Activated naive CD4-positive, alpha-beta T cell treated with anti-CD3 and anti-CD28 coated beads, Interleukin-2, amount 10 ng/mL, durations not matched to agents 7 days and 5 days (primary cell): ENCODE measurements at regions not wholly inside any gene's neighbourhood (a gene's known extent, or its start where the extent isn't known, plus 50 kb on each side); places are given as distances from the start of the nearest gene placed in this dataset.
"Not testable (repeated sequence)": the region's sequence is repeated elsewhere in the genome, so short reads cannot be mapped to it uniquely, and the experiment has no call there.

Experiments used
- CTCF ChIA-PET: fragments of 350-600 bp; sonication (Branson Sonifier 250); formaldehyde crosslinking; loops from one replicate; lab custom pipeline; 2021; ENCODE audit warnings: antibody characterized with exemption; lab: Charles Lee
- DNase-seq: peaks from one replicate; pipeline ENCODE4 v3.0.0-alpha.2; 2020
- H3K27ac Mint-ChIP-seq: one replicate; pipeline ENCODE4 v1.8.0; 2021; ENCODE audit warnings: mild to moderate bottlenecking, moderate library complexity, mixed read lengths
- H3K27me3 Mint-ChIP-seq: one replicate; pipeline ENCODE4 v1.8.0; 2021; ENCODE audit warnings: mild to moderate bottlenecking, mixed read lengths
- H3K36me3 Mint-ChIP-seq: one replicate; pipeline ENCODE4 v1.8.0; 2021; ENCODE audit warnings: mixed read lengths
- H3K4me1 Mint-ChIP-seq: one replicate; pipeline ENCODE4 v1.8.0; 2021; ENCODE audit warnings: mixed read lengths
- H3K4me3 Mint-ChIP-seq: one replicate; pipeline ENCODE4 v1.8.0; 2021; ENCODE audit warnings: mild to moderate bottlenecking, moderate library complexity, mixed read lengths
- H3K9me3 Mint-ChIP-seq: one replicate; pipeline ENCODE4 v1.8.0; 2021; ENCODE audit warnings: mixed read lengths

GRCh38 chr13:80835902-80836301 lies 495.0 kb upstream of the SPRY2 start:
- Mint-ChIP-seq H3K4me3 (no peak overlapping the region), H3K4me1 (no peaks in the 10 kb centered on the region), H3K36me3 (no peaks in the 10 kb centered on the region), H3K27me3 (no peaks in the 10 kb centered on the region), H3K27ac (no peak overlapping the region), H3K9me3 (peaks cover 17% of the 10 kb centered on the region)
- DNase-seq, result no peak
- CTCF ChIA-PET, result no interaction called here

DNA sequence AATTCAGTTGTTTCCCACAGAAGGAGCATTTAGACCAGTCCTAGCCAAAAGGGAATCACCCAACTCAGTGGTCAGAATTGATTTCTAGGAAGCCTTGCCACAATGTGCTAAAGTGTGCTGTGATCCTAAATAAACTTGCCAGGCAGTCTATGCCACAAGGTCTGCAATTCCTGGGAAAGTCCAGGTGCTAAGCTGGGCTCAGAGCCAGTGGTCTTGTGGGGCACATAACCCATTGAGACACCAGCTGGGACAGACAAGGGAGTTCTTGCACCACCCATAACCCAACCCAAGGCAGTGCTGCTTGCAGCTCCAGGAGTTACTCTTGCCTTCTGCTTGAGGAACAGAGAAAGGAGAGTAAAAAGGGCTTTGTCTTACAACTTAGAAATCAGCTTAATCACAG lies 489.5 kb upstream of the SPRY2 start:
- peaks cover 30% of the 10 kb centered on the region for H3K9me3 Mint-ChIP-seq

DNA sequence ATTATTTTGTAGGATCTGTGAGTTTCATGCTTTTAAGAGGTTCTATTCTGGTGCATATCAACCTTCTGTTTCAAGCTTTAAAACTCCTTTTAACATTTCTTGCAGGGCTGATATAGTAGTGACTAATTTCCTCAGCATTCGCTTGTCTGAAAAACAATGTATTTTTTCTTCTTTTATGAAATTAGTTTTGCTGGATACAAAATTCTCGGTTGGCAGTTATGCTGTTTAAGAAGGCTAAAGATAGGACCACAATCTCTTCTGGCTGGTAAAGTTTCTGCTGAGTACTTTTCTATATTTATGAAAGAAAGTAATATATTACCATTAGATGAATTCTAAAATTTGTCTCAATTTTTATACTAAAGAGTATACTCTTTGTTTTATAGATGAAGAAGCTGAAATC lies 487.8 kb upstream of the SPRY2 start:
- Mint-ChIP-seq H3K36me3 (no peaks in the 10 kb centered on the region), H3K4me1 (no peaks in the 10 kb centered on the region), H3K9me3 (peaks cover 26% of the 10 kb centered on the region), H3K4me3 (no peak overlapping the region), H3K27me3 (no peaks in the 10 kb centered on the region), H3K27ac (no peak overlapping the region)
- DNase-seq, result no peak
- CTCF ChIA-PET, result no interaction called here

More for the DNA sequence above, 489.5 kb upstream of the SPRY2 start:
- Mint-ChIP-seq H3K27ac (no peak overlapping the region), H3K4me1 (no peaks in the 10 kb centered on the region), H3K4me3 (no peak overlapping the region), H3K36me3 (no peaks in the 10 kb centered on the region), H3K27me3 (no peaks in the 10 kb centered on the region)
- CTCF ChIA-PET, result no interaction called here
- DNase-seq, result no peak

DNA sequence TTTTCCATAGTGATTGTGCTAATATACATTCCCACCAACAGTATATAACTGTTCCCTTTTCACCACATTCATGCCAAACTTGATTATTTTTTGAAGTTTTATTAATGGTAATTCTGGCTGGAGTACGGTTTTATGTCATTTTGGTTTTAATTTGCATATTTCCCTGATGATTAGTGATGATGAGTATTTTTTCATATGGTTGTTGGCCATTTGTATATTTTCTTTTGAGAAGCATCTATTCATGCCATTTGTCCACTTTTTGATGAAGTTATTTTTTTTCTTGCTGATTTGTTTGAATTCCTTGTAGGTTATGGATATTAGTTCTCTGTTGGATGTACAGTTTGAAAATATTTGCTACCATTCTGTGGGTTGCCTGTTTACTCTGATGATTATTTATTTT lies 484.4 kb upstream of the SPRY2 start:
- H3K4me1 Mint-ChIP-seq, result no peaks in the 10 kb centered on the region
- no peaks in the 10 kb centered on the region for H3K27me3 Mint-ChIP-seq
- H3K9me3 Mint-ChIP-seq, result peaks cover 18% of the 10 kb centered on the region
- CTCF ChIA-PET, result no interaction called here
- no peak for DNase-seq
- no peak overlapping the region for H3K4me3 Mint-ChIP-seq
- H3K36me3 Mint-ChIP-seq, result no peaks in the 10 kb centered on the region
- no peak overlapping the region for H3K27ac Mint-ChIP-seq

DNA sequence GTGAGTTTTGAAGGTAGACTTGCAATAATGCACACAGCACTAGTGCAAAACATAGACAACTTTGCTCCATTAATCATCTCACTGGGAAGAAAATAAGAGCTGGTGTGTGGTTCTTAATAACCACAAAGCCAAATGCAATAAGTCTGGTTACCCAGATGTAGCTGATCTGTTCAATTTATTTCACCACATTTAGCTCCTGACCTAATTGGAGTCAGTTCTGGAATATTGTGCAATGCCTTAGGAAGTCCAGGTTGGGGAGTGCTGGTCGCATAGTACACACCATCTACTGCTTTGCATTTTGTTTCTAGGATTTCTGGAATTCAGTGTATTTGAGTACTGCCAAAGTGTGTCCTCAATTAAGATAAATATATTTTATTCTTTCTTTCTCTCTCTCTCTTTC lies 483.3 kb upstream of the SPRY2 start:
- Mint-ChIP-seq H3K36me3 (no peaks in the 10 kb centered on the region), H3K9me3 (peaks cover 14% of the 10 kb centered on the region), H3K27ac (no peak overlapping the region), H3K4me3 (no peak overlapping the region), H3K27me3 (no peaks in the 10 kb centered on the region), H3K4me1 (no peaks in the 10 kb centered on the region)
- CTCF ChIA-PET, result no interaction called here
- DNase-seq, result no peak

- no peaks in the 10 kb centered on the region for H3K4me1 Mint-ChIP-seq
- DNase-seq, result no peak
- peaks cover 13% of the 10 kb centered on the region for H3K9me3 Mint-ChIP-seq
- CTCF ChIA-PET, result no interaction called here
- H3K27me3 Mint-ChIP-seq, result no peaks in the 10 kb centered on the region
- H3K36me3 Mint-ChIP-seq, result no peaks in the 10 kb centered on the region
- no peak overlapping the region for H3K27ac Mint-ChIP-seq
- H3K4me3 Mint-ChIP-seq, result no peak overlapping the region
These were observed 482.5 kb upstream of the SPRY2 start for GRCh38 chr13:80823472-80823871.

GRCh38 chr13:80821466-80821865 lies 480.5 kb upstream of the SPRY2 start:
- no peaks in the 10 kb centered on the region for H3K36me3 Mint-ChIP-seq
- no peaks in the 10 kb centered on the region for H3K4me1 Mint-ChIP-seq
- H3K4me3 Mint-ChIP-seq, result no peak overlapping the region
- no peaks in the 10 kb centered on the region for H3K27me3 Mint-ChIP-seq
- no peak for DNase-seq
- CTCF ChIA-PET, result no interaction called here
- H3K27ac Mint-ChIP-seq, result no peak overlapping the region
- H3K9me3 Mint-ChIP-seq, result peaks cover 5% of the 10 kb centered on the region

GRCh38 chr13:80817979-80818378 lies 477.1 kb upstream of the SPRY2 start:
- DNase-seq, result no peak
- H3K9me3 Mint-ChIP-seq, result no peaks in the 10 kb centered on the region
- H3K36me3 Mint-ChIP-seq, result no peaks in the 10 kb centered on the region
- no peaks in the 10 kb centered on the region for H3K27me3 Mint-ChIP-seq
- H3K4me1 Mint-ChIP-seq, result no peaks in the 10 kb centered on the region
- H3K4me3 Mint-ChIP-seq, result no peak overlapping the region
- H3K27ac Mint-ChIP-seq, result no peak overlapping the region
- CTCF ChIA-PET, result no interaction called here

DNA sequence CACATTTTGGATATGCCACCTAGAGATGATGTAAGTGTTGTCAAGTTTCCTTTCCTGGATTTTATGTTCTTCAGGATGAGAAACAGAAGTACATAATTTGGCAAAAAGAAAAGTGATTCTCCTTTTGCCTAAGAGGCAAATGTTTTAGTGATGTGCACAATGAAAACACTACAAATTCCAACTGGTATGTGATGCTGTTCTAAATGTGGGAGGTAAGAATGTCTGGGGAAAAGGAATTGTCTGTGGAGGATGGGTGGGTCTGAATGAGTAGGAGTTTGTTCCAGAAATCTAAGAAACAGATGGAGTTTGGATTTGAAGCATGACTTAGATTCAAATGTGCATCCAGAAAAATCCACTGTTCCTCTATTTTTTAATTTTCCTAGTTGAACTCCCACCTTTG lies 473.6 kb upstream of the SPRY2 start:
- CTCF ChIA-PET, result no interaction called here
- no peak overlapping the region for H3K4me3 Mint-ChIP-seq
- no peak for DNase-seq
- no peak overlapping the region for H3K27ac Mint-ChIP-seq
- peaks cover 4% of the 10 kb centered on the region for H3K9me3 Mint-ChIP-seq
- H3K4me1 Mint-ChIP-seq, result no peaks in the 10 kb centered on the region
- no peaks in the 10 kb centered on the region for H3K36me3 Mint-ChIP-seq
- H3K27me3 Mint-ChIP-seq, result no peaks in the 10 kb centered on the region

GRCh38 chr13:80810294-80810693 lies 469.4 kb upstream of the SPRY2 start:
- CTCF ChIA-PET, H3K4me1 Mint-ChIP-seq, H3K9me3 Mint-ChIP-seq, H3K36me3 Mint-ChIP-seq, DNase-seq, H3K4me3 Mint-ChIP-seq, H3K27ac Mint-ChIP-seq, H3K27me3 Mint-ChIP-seq: not testable (repeated sequence)

- Mint-ChIP-seq H3K4me3 (no peak overlapping the region), H3K36me3 (no peaks in the 10 kb centered on the region), H3K27ac (no peak overlapping the region), H3K4me1 (no peaks in the 10 kb centered on the region), H3K27me3 (no peaks in the 10 kb centered on the region), H3K9me3 (peaks cover 2% of the 10 kb centered on the region)
- CTCF ChIA-PET, result no interaction called here
- DNase-seq, result no peak
These were observed 462.0 kb upstream of the SPRY2 start for GRCh38 chr13:80802946-80803345.

- Mint-ChIP-seq H3K27ac (no peak overlapping the region), H3K27me3 (no peaks in the 10 kb centered on the region), H3K9me3 (peaks cover 4% of the 10 kb centered on the region), H3K4me1 (no peaks in the 10 kb centered on the region), H3K36me3 (no peaks in the 10 kb centered on the region), H3K4me3 (no peak overlapping the region)
- DNase-seq, result no peak
- CTCF ChIA-PET, result no interaction called here
These were observed 457.7 kb upstream of the SPRY2 start for GRCh38 chr13:80798576-80799133.

GRCh38 chr13:80787604-80788003 lies 446.7 kb upstream of the SPRY2 start:
- no peaks in the 10 kb centered on the region for H3K27me3 Mint-ChIP-seq
- CTCF ChIA-PET, result no interaction called here
- no peak overlapping the region for H3K4me3 Mint-ChIP-seq
- no peak overlapping the region for H3K27ac Mint-ChIP-seq
- no peaks in the 10 kb centered on the region for H3K4me1 Mint-ChIP-seq
- H3K36me3 Mint-ChIP-seq, result no peaks in the 10 kb centered on the region
- no peak for DNase-seq
- peaks cover 3% of the 10 kb centered on the region for H3K9me3 Mint-ChIP-seq

- Mint-ChIP-seq H3K27ac (no peak overlapping the region), H3K9me3 (no peaks in the 10 kb centered on the region), H3K27me3 (no peaks in the 10 kb centered on the region), H3K4me3 (no peak overlapping the region), H3K4me1 (no peaks in the 10 kb centered on the region), H3K36me3 (no peaks in the 10 kb centered on the region)
- DNase-seq, result no peak
- CTCF ChIA-PET, result no interaction called here
These were observed 443.1 kb upstream of the SPRY2 start for GRCh38 chr13:80783926-80784565.

GRCh38 chr13:80782441-80782840 lies 441.5 kb upstream of the SPRY2 start:
- Mint-ChIP-seq H3K4me1 (no peaks in the 10 kb centered on the region), H3K4me3 (no peak overlapping the region), H3K27me3 (no peaks in the 10 kb centered on the region), H3K36me3 (no peaks in the 10 kb centered on the region), H3K27ac (no peak overlapping the region), H3K9me3 (no peaks in the 10 kb centered on the region)
- CTCF ChIA-PET, result no interaction called here
- no peak for DNase-seq
